ENCODE measurements at regions not wholly inside any gene's neighbourhood (a gene's known extent, or its start where the extent isn't known, plus 50 kb on each side); places are given as distances from the start of the nearest gene placed in this dataset.

GRCh38 chr1:199898654-199899053 lies 128.9 kb upstream of the NR5A2 start:
- TF ChIP-seq POLR2AphosphoS5 (IDR thresholded peaks at IDR 0.05; ENCODE audit: low read depth, low read length) = no peak
- TF ChIP-seq FOXP2 (optimal IDR thresholded peaks at IDR 0.05; ENCODE audit: borderline replicate concordance, extremely low read depth, extremely low read length, insufficient read depth) = no peak
- TF ChIP-seq TAF1 (IDR thresholded peaks at IDR 0.05; ENCODE audit: borderline replicate concordance, insufficient read depth, low read length) = no peak
- TF ChIP-seq REST (IDR thresholded peaks at IDR 0.05; ENCODE audit: insufficient read depth in 1 of 2, low read depth in 2 of 2, low read length in 2 of 2) = no peak
- TF ChIP-seq SIN3A (IDR thresholded peaks at IDR 0.05; ENCODE audit: borderline replicate concordance, insufficient read depth, low read length) = no peak

GRCh38 chr1:199901341-199901740 lies 126.2 kb upstream of the NR5A2 start:
- no peak for TF ChIP-seq TAF1 (IDR thresholded peaks at IDR 0.05; ENCODE audit: borderline replicate concordance, insufficient read depth, low read length)
- TF ChIP-seq FOXP2 (optimal IDR thresholded peaks at IDR 0.05; ENCODE audit: borderline replicate concordance, extremely low read depth, extremely low read length, insufficient read depth) = no peak
- no peak for TF ChIP-seq POLR2AphosphoS5 (IDR thresholded peaks at IDR 0.05; ENCODE audit: low read depth, low read length)
- TF ChIP-seq SIN3A (IDR thresholded peaks at IDR 0.05; ENCODE audit: borderline replicate concordance, insufficient read depth, low read length) = no peak
- TF ChIP-seq REST (IDR thresholded peaks at IDR 0.05; ENCODE audit: insufficient read depth in 1 of 2, low read depth in 2 of 2, low read length in 2 of 2) = no peak

- TF ChIP-seq TAF1 (IDR thresholded peaks at IDR 0.05; ENCODE audit: borderline replicate concordance, insufficient read depth, low read length) = no peak
- TF ChIP-seq FOXP2 (optimal IDR thresholded peaks at IDR 0.05; ENCODE audit: borderline replicate concordance, extremely low read depth, extremely low read length, insufficient read depth) = no peak
- no peak for TF ChIP-seq REST (IDR thresholded peaks at IDR 0.05; ENCODE audit: insufficient read depth in 1 of 2, low read depth in 2 of 2, low read length in 2 of 2)
- no peak for TF ChIP-seq SIN3A (IDR thresholded peaks at IDR 0.05; ENCODE audit: borderline replicate concordance, insufficient read depth, low read length)
- TF ChIP-seq POLR2AphosphoS5 (IDR thresholded peaks at IDR 0.05; ENCODE audit: low read depth, low read length) = no peak
These were observed 120.1 kb upstream of the NR5A2 start for GRCh38 chr1:199907361-199907760.

GRCh38 chr1:199909137-199909536 lies 118.4 kb upstream of the NR5A2 start:
- TF ChIP-seq SIN3A (IDR thresholded peaks at IDR 0.05; ENCODE audit: borderline replicate concordance, insufficient read depth, low read length) (no peak), TAF1 (IDR thresholded peaks at IDR 0.05; ENCODE audit: borderline replicate concordance, insufficient read depth, low read length) (no peak), REST (IDR thresholded peaks at IDR 0.05; ENCODE audit: insufficient read depth in 1 of 2, low read depth in 2 of 2, low read length in 2 of 2) (no peak), FOXP2 (optimal IDR thresholded peaks at IDR 0.05; ENCODE audit: borderline replicate concordance, extremely low read depth, extremely low read length, insufficient read depth) (no peak), POLR2AphosphoS5 (IDR thresholded peaks at IDR 0.05; ENCODE audit: low read depth, low read length) (no peak)

- TF ChIP-seq REST (IDR thresholded peaks at IDR 0.05; ENCODE audit: insufficient read depth in 1 of 2, low read depth in 2 of 2, low read length in 2 of 2) = no peak
- TF ChIP-seq POLR2AphosphoS5 (IDR thresholded peaks at IDR 0.05; ENCODE audit: low read depth, low read length) = no peak
- no peak for TF ChIP-seq FOXP2 (optimal IDR thresholded peaks at IDR 0.05; ENCODE audit: borderline replicate concordance, extremely low read depth, extremely low read length, insufficient read depth)
- no peak for TF ChIP-seq SIN3A (IDR thresholded peaks at IDR 0.05; ENCODE audit: borderline replicate concordance, insufficient read depth, low read length)
- TF ChIP-seq TAF1 (IDR thresholded peaks at IDR 0.05; ENCODE audit: borderline replicate concordance, insufficient read depth, low read length) = no peak
These were observed 114.2 kb upstream of the NR5A2 start for GRCh38 chr1:199913318-199913717.

Data from PFSK-1 (cell line).